Lung (tissue), 11 donors: ENCODE measurements at regions not wholly inside any gene's neighbourhood (a gene's known extent, or its start where the extent isn't known, plus 50 kb on each side); places are given as distances from the start of the nearest gene placed in this dataset.

ENCODE experiments used
- ATAC-seq: fragments of 200-7000 bp; cut with Tn5 transposase; one replicate; pipeline ENCODE4 v1.9.1; 2020; ENCODE audit warnings: moderate number of reproducible peaks; ENCODE audit not compliant: insufficient read depth, low FRiP score
- DNase-seq, 3 donors: peaks; one replicate each; pipeline ENCODE4 v3.0.0-alpha.2; 2013 to 2017
- H3K27ac ChIP-seq, 2 donors: one replicate each; pipeline ENCODE4 v1.5.1; 2013; ENCODE audit warnings: mild to moderate bottlenecking in 2 of 2, moderate library complexity in 2 of 2, control low read depth in 1 of 2, inconsistent platforms in 1 of 2, low read depth in 1 of 2, low read length in 1 of 2
- H3K27me3 ChIP-seq, 3 donors: one replicate each; pipeline ENCODE4 v1.5.1; 2013; ENCODE audit warnings: low read length in 2 of 3; ENCODE audit not compliant: control insufficient read depth in 3 of 3, insufficient read depth in 3 of 3
- H3K36me3 ChIP-seq, 4 donors: one replicate each; pipeline ENCODE4 v1.5.1; 2013; ENCODE audit warnings: low read length in 4 of 4, mild to moderate bottlenecking in 1 of 4, moderate library complexity in 1 of 4; ENCODE audit not compliant: control insufficient read depth in 4 of 4, insufficient read depth in 4 of 4
- H3K4me1 ChIP-seq, 5 donors: one replicate each; pipeline ENCODE4 v1.5.1; 2013; ENCODE audit warnings: low read length in 5 of 5, mild to moderate bottlenecking in 2 of 5, moderate library complexity in 1 of 5; ENCODE audit not compliant: control insufficient read depth in 5 of 5, insufficient read depth in 5 of 5
- H3K4me3 ChIP-seq: one replicate; pipeline ENCODE4 v1.5.1; 2013; ENCODE audit warnings: mild to moderate bottlenecking, control low read depth, moderate library complexity
- H3K9ac ChIP-seq, 2 donors: one replicate each; pipeline ENCODE4 v1.5.1; 2013; ENCODE audit warnings: low read length in 2 of 2, control low read depth in 1 of 2; ENCODE audit not compliant: insufficient read depth in 1 of 2
- H3K9me3 ChIP-seq, 4 donors: one replicate each; pipeline ENCODE4 v1.5.1; 2013; ENCODE audit warnings: low read length in 3 of 4, mild to moderate bottlenecking in 1 of 4, moderate library complexity in 1 of 4; ENCODE audit not compliant: control insufficient read depth in 4 of 4, insufficient read depth in 3 of 4
- WGBS, 2 donors: extraction: QIAGEN DNeasy Blood & Tissue Kit; methylation state at CpG; one replicate each; pipeline ENCODE4 v1.1.7; 2013; 5-methylcytosine and 5-hydroxymethylcytosine counted together
- TF ChIP-seq, protein P1 (sequence below): IDR thresholded peaks from 2 replicates; pipeline ENCODE4 v1.5.1; 2012; ENCODE audit warnings: mild to moderate bottlenecking; ENCODE audit errors: control extremely low read depth, extremely low read depth
- donor health status: control.
- donor health status: control.
- donor health status: Bipolar disorder and iron deficiency.
- donor health status: healthy.
- donor health status: DM: yes; HTN: yes; CAD: no.

DNA sequence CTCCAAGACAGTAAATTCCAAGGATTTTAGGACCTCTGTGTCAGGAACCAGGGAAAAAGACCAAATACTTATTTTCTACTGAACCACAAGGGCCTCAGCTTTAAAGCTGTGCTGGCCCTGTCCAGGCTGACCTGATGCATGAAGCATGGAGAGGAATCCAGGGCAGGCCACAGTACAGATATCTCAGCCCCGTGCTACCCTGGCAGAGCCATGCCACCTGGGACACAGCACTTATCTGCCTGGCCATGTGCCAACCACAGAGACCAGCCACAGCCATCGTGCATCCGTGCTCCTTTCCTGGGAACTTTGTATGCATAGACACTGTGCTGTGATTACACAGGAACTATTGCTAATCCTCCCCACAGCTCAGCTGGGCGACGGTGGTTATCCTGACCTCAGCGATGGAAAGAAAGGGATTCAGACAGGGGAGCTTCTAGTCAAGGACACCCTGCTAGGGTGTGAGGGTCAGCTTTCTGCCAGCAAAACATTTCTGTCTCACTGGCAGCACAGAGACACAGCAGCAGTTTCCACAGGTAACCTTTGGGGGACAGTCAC lies 687.4 kb upstream of the ID2 start:
- no peaks in the 10 kb centered on the region for H3K4me1 ChIP-seq
- H3K27me3 ChIP-seq, result no peaks in the 10 kb centered on the region
- no peak overlapping the region for H3K4me3 ChIP-seq
- ATAC-seq, result no peak
- peaks cover 0 to 2% (median 0%) of the 10 kb centered on the region in 4 donors for H3K9me3 ChIP-seq
- H3K36me3 ChIP-seq, result no peaks in the 10 kb centered on the region
- H3K27ac ChIP-seq, result no peak overlapping the region
- TF ChIP-seq, protein P1, sequence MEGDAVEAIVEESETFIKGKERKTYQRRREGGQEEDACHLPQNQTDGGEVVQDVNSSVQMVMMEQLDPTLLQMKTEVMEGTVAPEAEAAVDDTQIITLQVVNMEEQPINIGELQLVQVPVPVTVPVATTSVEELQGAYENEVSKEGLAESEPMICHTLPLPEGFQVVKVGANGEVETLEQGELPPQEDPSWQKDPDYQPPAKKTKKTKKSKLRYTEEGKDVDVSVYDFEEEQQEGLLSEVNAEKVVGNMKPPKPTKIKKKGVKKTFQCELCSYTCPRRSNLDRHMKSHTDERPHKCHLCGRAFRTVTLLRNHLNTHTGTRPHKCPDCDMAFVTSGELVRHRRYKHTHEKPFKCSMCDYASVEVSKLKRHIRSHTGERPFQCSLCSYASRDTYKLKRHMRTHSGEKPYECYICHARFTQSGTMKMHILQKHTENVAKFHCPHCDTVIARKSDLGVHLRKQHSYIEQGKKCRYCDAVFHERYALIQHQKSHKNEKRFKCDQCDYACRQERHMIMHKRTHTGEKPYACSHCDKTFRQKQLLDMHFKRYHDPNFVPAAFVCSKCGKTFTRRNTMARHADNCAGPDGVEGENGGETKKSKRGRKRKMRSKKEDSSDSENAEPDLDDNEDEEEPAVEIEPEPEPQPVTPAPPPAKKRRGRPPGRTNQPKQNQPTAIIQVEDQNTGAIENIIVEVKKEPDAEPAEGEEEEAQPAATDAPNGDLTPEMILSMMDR, result no peak
- no peak for DNase-seq
- WGBS, 2 donors, result 67 to 74% methylated on average over 6 of the region's 6 CpGs
- no peak overlapping the region for H3K9ac ChIP-seq

- DNase-seq, result no peak
- WGBS, 2 donors, result 77 to 78% methylated on average over 2 of the region's 2 CpGs
- no peaks in the 10 kb centered on the region for H3K36me3 ChIP-seq
- no peak overlapping the region for H3K27ac ChIP-seq
- no peak for ATAC-seq
- no peaks in the 10 kb centered on the region for H3K9me3 ChIP-seq
- no peak overlapping the region for H3K4me3 ChIP-seq
- H3K4me1 ChIP-seq, result no peaks in the 10 kb centered on the region
- H3K27me3 ChIP-seq, result no peaks in the 10 kb centered on the region
- H3K9ac ChIP-seq, result no peak overlapping the region
- TF ChIP-seq, protein P1, result no peak
Measured at GRCh38 chr2:7997279-7997678, 684.6 kb upstream of the ID2 start.

- ATAC-seq (no peak), DNase-seq (no peak)
- Histone ChIP-seq H3K36me3 (no peaks in the 10 kb centered on the region), H3K27me3 (no peaks in the 10 kb centered on the region), H3K9me3 (no peaks in the 10 kb centered on the region), H3K9ac (no peak overlapping the region), H3K4me1 (peaks cover 0 to 26% (median 3%) of the 10 kb centered on the region in 5 donors), H3K4me3 (no peak overlapping the region), H3K27ac (no peak overlapping the region)
- TF ChIP-seq, protein P1, result no peak
- 86 to 88% methylated on average over 11 of the region's 11 CpGs for WGBS, 2 donors
Measured at GRCh38 chr2:7999683-8000476, 682.0 kb upstream of the ID2 start.
